RWPE1 (cell line): ENCODE measurements at regions not wholly inside any gene's neighbourhood (a gene's known extent, or its start where the extent isn't known, plus 50 kb on each side); places are given as distances from the start of the nearest gene placed in this dataset.

ENCODE experiments used
- CTCF ChIA-PET: fragments of 350-600 bp; sonication (Branson Sonifier 250); formaldehyde crosslinking; extraction: SDS; loops from one replicate; lab custom pipeline; 2021; lab: Yijun Ruan, JAX
- POLR2A ChIA-PET: fragments of 400-600 bp; formaldehyde crosslinking; extraction: SDS; loops from one replicate; lab custom pipeline; 2020; ENCODE audit warnings: antibody characterized with exemption; ENCODE audit not compliant: low non-redundant PET; lab: Yijun Ruan, JAX
- DNase-seq: peaks from one replicate; pipeline ENCODE4 v3.0.0; 2012; ENCODE audit warnings: low spot score
- H3K27ac ChIP-seq: fragments of 450-650 bp; 2 replicates; pipeline ENCODE4 v1.5.1; 2017
- TF ChIP-seq, protein P1 (sequence below): fragments of 450-650 bp; conservative IDR thresholded peaks from 2 replicates; pipeline ENCODE4 v1.5.1; 2017; ENCODE audit warnings: low read depth, mild to moderate bottlenecking

DNA sequence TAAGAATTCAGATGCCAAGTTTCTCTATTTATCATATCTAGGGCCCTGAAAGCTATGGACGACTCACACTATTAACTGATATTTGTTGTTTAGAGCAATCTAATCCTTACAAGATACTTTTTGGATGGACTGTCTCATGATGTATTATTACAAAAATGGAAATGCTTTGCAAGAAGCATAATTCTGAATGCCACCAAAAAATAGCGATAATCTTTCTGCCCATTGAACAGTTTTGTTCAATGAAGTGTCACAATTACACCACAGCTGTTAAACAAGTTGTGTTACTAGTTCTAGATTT is 460.4 kb upstream of the JARID2 start:
- ChIA-PET CTCF (no interaction called here), POLR2A (no interaction called here)

DNA sequence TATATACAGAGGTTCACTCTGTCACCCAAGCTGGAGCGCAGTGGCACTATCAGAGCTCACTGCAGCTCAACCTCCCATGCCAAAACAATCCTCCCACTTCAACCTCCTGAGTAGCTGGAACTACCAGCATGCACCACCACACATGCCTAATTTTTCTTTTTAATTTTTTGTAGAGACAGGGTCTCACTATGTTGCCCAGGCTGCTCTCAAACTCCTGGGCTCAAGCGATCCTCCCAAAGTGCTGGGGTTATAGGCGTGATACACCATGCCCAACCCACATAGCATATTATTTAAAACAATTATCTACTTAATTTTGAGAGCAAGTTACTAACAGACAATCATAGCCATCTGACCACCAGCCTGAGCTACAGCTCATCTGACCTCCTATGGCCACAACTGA is 459.9 kb upstream of the JARID2 start:
- no peak for DNase-seq
- CTCF ChIA-PET, result no interaction called here
- TF ChIP-seq, protein P1, sequence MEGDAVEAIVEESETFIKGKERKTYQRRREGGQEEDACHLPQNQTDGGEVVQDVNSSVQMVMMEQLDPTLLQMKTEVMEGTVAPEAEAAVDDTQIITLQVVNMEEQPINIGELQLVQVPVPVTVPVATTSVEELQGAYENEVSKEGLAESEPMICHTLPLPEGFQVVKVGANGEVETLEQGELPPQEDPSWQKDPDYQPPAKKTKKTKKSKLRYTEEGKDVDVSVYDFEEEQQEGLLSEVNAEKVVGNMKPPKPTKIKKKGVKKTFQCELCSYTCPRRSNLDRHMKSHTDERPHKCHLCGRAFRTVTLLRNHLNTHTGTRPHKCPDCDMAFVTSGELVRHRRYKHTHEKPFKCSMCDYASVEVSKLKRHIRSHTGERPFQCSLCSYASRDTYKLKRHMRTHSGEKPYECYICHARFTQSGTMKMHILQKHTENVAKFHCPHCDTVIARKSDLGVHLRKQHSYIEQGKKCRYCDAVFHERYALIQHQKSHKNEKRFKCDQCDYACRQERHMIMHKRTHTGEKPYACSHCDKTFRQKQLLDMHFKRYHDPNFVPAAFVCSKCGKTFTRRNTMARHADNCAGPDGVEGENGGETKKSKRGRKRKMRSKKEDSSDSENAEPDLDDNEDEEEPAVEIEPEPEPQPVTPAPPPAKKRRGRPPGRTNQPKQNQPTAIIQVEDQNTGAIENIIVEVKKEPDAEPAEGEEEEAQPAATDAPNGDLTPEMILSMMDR, result no peak
- H3K27ac ChIP-seq, result no peak overlapping the region
- POLR2A ChIA-PET, result no interaction called here

More for the DNA sequence above, 460.4 kb upstream of the JARID2 start:
- no peak overlapping the region for H3K27ac ChIP-seq
- DNase-seq, result no peak
- TF ChIP-seq, protein P1, result no peak

DNA sequence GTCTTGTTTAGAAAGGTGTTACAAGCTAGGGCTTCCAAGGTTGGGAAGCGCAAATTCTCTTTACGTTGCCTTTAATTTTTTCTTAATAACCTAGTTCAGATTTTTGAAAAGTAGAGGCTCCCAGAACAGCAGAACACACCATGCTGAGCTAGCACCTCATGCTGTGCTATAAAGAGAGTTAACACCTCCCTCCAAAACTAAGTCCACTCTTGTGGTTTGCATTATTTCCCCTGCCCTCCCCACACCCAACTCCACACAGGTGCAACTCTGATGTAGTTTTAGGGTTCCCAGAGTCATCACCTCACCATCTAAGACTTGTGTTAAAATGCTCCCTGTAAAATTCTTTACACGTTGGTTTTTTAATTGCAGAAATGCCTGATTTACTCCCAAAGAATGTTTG is 459.4 kb upstream of the JARID2 start:
- POLR2A ChIA-PET, result no interaction called here
- DNase-seq, result no peak
- TF ChIP-seq, protein P1, result no peak
- CTCF ChIA-PET, result no interaction called here
- no peak overlapping the region for H3K27ac ChIP-seq

DNA sequence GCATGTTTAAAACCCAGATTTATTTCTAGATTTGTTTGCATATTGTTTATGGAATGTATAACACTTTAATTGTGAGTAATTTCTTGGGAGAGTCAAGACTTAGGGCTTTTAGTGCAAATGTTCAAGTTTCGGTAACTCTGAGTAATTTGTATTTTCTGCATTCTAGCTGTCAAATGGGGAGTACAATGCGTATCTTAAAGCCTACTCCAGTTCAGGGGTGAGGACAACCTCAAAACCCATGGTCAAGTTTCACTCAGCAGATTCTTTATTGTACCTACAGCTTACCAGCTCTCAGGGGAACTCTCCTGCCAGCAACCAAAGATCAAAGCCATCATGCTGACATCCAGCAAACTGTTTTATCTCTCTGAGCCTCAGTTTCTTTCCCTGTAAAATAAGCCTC is 458.6 kb upstream of the JARID2 start:
- H3K27ac ChIP-seq, result no peak overlapping the region
- TF ChIP-seq, protein P1, result no peak
- ChIA-PET CTCF (no interaction called here), POLR2A (no interaction called here)
- DNase-seq, result no peak

DNA sequence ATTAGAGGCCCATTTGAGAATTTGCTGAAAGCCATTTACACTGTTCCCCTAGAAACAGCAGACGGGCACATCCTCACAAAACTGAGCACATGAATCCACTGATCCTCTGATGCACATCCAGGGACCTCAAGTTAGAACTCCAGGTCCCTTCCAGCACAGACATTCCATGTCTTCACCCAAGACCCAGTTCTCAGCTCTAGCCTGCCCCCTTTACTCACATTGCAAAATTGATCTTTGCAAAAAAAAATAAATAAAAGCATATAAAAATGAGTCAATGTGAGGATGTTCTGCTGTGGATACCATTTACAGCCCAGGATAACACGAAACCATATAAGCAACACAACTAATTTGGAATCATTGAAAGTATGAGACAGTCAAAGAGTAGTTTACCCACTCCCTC is 458.2 kb upstream of the JARID2 start:
- TF ChIP-seq, protein P1, result no peak
- ChIA-PET CTCF (no interaction called here), POLR2A (no interaction called here)
- DNase-seq, result no peak
- H3K27ac ChIP-seq, result no peak overlapping the region

DNA sequence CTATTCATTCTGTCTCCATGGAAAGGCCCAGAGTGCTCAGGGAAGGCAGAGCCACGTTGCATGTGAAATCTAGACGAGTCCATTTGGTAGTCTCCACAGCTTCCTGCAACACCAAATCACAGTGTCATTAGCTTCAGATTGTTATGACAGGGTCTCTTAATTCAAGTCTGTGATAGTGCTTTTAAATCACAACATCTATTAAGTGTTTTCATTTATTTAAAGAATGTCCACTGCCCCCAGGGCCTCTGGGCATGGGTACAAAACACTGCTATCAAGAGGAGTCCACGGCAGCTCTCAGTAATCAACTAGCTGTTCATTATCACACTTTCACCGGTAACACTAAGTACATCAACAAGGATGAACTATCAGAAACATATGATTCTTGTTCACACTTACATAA is 455.9 kb upstream of the JARID2 start:
- CTCF ChIA-PET, result no interaction called here
- POLR2A ChIA-PET, result interaction anchor here (0.5 kb wide), 1 partner anchor 1034 kb away, joined by 3 read pairs; no protein-coding TSS in a partner anchor
- H3K27ac ChIP-seq, result no peak overlapping the region
- DNase-seq, result no peak
- TF ChIP-seq, protein P1, result no peak

DNA sequence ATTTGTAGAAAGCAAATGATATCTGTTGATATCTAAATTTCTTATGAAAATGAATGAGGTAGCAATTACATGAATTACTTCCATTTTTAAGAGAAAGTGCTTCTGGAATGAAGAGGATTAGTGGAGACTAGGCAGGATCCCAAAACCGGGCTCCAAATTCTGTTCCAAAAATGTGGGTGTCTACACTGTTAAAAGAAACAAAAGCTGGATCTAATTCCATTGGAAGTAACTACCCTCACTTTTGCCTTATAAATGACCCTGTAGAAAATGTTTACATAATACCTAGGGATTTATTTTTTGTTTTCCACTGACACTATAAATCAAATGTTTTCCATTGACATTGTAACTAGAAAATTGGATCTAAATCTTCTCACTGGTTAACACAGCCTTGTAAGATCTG is 454.9 kb upstream of the JARID2 start:
- CTCF ChIA-PET, result no interaction called here

More for the DNA sequence above, 454.9 kb upstream of the JARID2 start:
- H3K27ac ChIP-seq, result no peak overlapping the region
- no peak for DNase-seq
- TF ChIP-seq, protein P1, result no peak
- POLR2A ChIA-PET, result no interaction called here
